ENCODE measurements at regions not wholly inside any gene's neighbourhood (a gene's known extent, or its start where the extent isn't known, plus 50 kb on each side); places are given as distances from the start of the nearest gene placed in this dataset.

DNA sequence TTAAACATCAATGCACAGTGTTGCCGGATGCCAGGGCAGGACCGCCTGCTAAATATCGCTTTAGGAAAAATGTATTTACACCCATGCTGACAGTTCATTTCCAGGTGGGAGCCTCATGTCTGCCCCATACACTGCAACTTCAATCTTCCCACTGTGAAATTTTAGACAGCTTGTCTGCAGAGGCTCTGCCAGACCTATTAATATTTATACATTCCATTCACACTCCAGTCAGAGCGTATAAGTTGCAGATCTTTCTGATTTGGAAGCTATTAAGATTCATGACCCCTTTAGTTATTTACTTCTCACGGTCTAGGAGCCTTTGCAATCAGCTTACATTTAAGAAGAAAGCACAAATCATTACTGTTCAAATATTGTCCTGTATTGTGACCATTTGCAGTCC is 357.4 kb downstream of the ATP23 start:
- BruUV-seq (replicated peaks): no TSS peak
- intact Hi-C loops (cut with micrococcal nuclease): no loop called here

DNA sequence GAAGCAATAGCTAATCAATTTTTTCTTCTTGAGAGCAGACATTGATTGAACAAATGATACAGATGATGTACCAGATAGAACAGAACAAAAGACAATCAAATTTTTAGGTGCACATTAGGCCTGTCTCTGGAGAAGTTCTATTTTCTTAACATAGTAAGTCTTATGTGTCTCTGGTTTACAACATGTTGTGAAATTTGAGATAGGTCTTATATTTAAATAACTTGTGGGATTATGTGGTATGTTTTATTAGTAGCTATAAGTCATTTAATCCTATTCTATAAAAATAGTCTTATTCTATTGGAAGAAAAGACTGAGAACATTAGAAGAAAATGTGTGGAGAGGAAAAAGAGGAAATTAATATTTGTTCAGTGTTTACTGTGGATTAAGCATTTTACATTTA is 358.0 kb downstream of the ATP23 start:
- H3K79me2 ChIP-seq (ENCODE audit: insufficient read depth, low read length): no peaks in the 10 kb centered on the region
- TF ChIP-seq CBX3 (IDR thresholded peaks at IDR 0.05; ENCODE audit: low read depth) (no peak), EZH2phosphoT487 (IDR thresholded peaks at IDR 0.05; ENCODE audit: borderline replicate concordance) (no peak), SP1 (IDR thresholded peaks at IDR 0.05; ENCODE audit: low read depth) (no peak), JUND (IDR thresholded peaks at IDR 0.05) (no peak)
- TF ChIP-seq, protein P1, sequence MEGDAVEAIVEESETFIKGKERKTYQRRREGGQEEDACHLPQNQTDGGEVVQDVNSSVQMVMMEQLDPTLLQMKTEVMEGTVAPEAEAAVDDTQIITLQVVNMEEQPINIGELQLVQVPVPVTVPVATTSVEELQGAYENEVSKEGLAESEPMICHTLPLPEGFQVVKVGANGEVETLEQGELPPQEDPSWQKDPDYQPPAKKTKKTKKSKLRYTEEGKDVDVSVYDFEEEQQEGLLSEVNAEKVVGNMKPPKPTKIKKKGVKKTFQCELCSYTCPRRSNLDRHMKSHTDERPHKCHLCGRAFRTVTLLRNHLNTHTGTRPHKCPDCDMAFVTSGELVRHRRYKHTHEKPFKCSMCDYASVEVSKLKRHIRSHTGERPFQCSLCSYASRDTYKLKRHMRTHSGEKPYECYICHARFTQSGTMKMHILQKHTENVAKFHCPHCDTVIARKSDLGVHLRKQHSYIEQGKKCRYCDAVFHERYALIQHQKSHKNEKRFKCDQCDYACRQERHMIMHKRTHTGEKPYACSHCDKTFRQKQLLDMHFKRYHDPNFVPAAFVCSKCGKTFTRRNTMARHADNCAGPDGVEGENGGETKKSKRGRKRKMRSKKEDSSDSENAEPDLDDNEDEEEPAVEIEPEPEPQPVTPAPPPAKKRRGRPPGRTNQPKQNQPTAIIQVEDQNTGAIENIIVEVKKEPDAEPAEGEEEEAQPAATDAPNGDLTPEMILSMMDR (IDR thresholded peaks at IDR 0.05 in 2 of 3, conservative IDR thresholded peaks at IDR 0.05 in 1 of 3; ENCODE audit: borderline replicate concordance in 1 of 3, insufficient read depth in 1 of 3, low read depth in 2 of 3, low read length in 2 of 3): no peak
- H3K4me1 ChIP-seq (ENCODE audit: control insufficient read depth in 1 of 2, insufficient read depth in 2 of 2, low read length in 2 of 2): no peaks in the 10 kb centered on the region
- H3K27me3 ChIP-seq (ENCODE audit: insufficient read depth, low read length): no peaks in the 10 kb centered on the region
- H3K9ac ChIP-seq (ENCODE audit: low read length): no peak overlapping the region
- no peak overlapping the region for H3K4me2 ChIP-seq (ENCODE audit: low read length)
- RAD21 ChIA-PET (ENCODE audit: low non-redundant PET in 1 of 2, low total read pairs in 2 of 2, uncharacterized antibody in 2 of 2, unreplicated experiment in 2 of 2): no interaction called here
- no peaks in the 10 kb centered on the region for H4K20me1 ChIP-seq (ENCODE audit: insufficient read depth)
- POLR2A ChIA-PET: no interaction called here
- H3K27ac ChIP-seq (ENCODE audit: low read depth, low read length): no peak overlapping the region
- intact Hi-C loops (cut with micrococcal nuclease): no loop called here
- H3K9me3 ChIP-seq (ENCODE audit: control insufficient read depth in 1 of 2, insufficient read depth in 1 of 2, low read depth in 1 of 2, low read length in 2 of 2): no peaks in the 10 kb centered on the region
- no peak overlapping the region for H3K4me3 ChIP-seq (replicated peaks in 1 of 2; ENCODE audit: low read depth in 1 of 2, low read length in 2 of 2)
- ATAC-seq (no peak), DNase-seq (ENCODE audit: low read depth, low spot score) (no peak)
- no peaks in the 10 kb centered on the region for H3K36me3 ChIP-seq (ENCODE audit: control insufficient read depth in 1 of 2, insufficient read depth in 2 of 2, low read length in 2 of 2)
- no peak overlapping the region for H2AFZ ChIP-seq (ENCODE audit: low read depth, low read length, poor library complexity, severe bottlenecking)
- H3K9me2 ChIP-seq (ENCODE audit: insufficient read depth): no peaks in the 10 kb centered on the region
- CTCF ChIA-PET: no interaction called here
- no TSS peak for BruUV-seq (replicated peaks)

More for the DNA sequence above, 357.4 kb downstream of the ATP23 start:
- Histone ChIP-seq H3K9ac (ENCODE audit: low read length) (no peak overlapping the region), H3K27ac (ENCODE audit: low read depth, low read length) (no peak overlapping the region), H3K9me3 (ENCODE audit: control insufficient read depth in 1 of 2, insufficient read depth in 1 of 2, low read depth in 1 of 2, low read length in 2 of 2) (no peaks in the 10 kb centered on the region), H3K27me3 (ENCODE audit: insufficient read depth, low read length) (no peaks in the 10 kb centered on the region), H3K79me2 (ENCODE audit: insufficient read depth, low read length) (no peaks in the 10 kb centered on the region), H3K4me3 (replicated peaks in 1 of 2; ENCODE audit: low read depth in 1 of 2, low read length in 2 of 2) (no peak overlapping the region), H2AFZ (ENCODE audit: low read depth, low read length, poor library complexity, severe bottlenecking) (no peak overlapping the region), H3K9me2 (ENCODE audit: insufficient read depth) (no peaks in the 10 kb centered on the region), H3K4me2 (ENCODE audit: low read length) (no peak overlapping the region), H3K4me1 (ENCODE audit: control insufficient read depth in 1 of 2, insufficient read depth in 2 of 2, low read length in 2 of 2) (no peaks in the 10 kb centered on the region), H3K36me3 (ENCODE audit: control insufficient read depth in 1 of 2, insufficient read depth in 2 of 2, low read length in 2 of 2) (no peaks in the 10 kb centered on the region), H4K20me1 (ENCODE audit: insufficient read depth) (no peaks in the 10 kb centered on the region)
- DNase-seq (ENCODE audit: low read depth, low spot score) (no peak), ATAC-seq (no peak)
- POLR2A ChIA-PET: no interaction called here
- RAD21 ChIA-PET (ENCODE audit: low non-redundant PET in 1 of 2, low total read pairs in 2 of 2, uncharacterized antibody in 2 of 2, unreplicated experiment in 2 of 2): no interaction called here
- TF ChIP-seq ZNF274 (IDR thresholded peaks at IDR 0.05; ENCODE audit: low read depth, low read length) (no peak), CEBPB (IDR thresholded peaks at IDR 0.05; ENCODE audit: low read depth) (no peak), TCF7L2 (IDR thresholded peaks at IDR 0.05; ENCODE audit: borderline replicate concordance, extremely low read depth, insufficient read depth, insufficient read length) (no peak), EZH2phosphoT487 (IDR thresholded peaks at IDR 0.05; ENCODE audit: borderline replicate concordance) (no peak), FOSL1 (IDR thresholded peaks at IDR 0.05; ENCODE audit: low read depth) (no peak)
- CTCF ChIA-PET: no interaction called here
